ENCODE measurements at regions not wholly inside any gene's neighbourhood (a gene's known extent, or its start where the extent isn't known, plus 50 kb on each side); places are given as distances from the start of the nearest gene placed in this dataset.

DNA sequence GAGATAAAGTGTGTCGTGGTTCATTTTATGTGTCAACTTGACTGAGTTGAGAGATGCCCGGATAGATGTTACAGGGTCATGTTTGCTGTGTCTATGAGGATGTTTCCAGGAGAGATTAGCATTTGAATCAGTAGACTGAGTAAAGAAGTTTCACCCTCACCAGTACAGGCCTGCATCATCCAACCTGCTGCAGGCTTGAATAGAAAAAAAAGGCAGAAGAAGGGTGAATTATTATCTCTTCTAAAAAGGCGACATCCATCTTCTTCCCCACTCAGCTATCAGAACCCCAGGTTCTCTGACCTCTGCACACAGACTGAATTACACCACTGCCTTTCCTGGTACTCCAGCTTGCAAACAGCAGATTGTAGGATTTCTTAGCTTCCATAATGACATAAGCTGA, 1293.7 kb upstream of the FLRT2 start:
- intact Hi-C loops (cut with DNase I; ENCODE audit: low total_unique reads) = no loop called here
- 87% methylated on average over 3 of the region's 3 CpGs for WGBS, 2 donors

DNA sequence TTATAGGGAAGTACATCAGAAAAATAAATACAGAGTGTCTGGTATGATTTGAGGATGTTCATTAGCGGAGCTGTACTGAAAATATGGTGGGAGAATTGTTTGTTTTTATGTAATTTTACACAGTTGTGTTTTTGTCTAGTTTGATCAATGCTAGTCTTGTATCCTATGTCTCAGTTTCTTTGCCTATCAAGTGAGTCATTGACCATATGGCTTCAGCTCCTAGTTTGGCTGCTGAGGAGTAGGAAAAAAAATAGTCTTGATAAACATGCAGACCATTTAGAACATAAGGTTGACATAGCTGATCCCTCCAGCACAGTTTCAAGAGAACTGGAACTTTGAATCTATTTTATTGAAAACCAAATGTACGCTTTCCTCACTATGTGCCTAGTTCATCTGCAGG, 1292.1 kb upstream of the FLRT2 start:
- TF ChIP-seq, protein P1, sequence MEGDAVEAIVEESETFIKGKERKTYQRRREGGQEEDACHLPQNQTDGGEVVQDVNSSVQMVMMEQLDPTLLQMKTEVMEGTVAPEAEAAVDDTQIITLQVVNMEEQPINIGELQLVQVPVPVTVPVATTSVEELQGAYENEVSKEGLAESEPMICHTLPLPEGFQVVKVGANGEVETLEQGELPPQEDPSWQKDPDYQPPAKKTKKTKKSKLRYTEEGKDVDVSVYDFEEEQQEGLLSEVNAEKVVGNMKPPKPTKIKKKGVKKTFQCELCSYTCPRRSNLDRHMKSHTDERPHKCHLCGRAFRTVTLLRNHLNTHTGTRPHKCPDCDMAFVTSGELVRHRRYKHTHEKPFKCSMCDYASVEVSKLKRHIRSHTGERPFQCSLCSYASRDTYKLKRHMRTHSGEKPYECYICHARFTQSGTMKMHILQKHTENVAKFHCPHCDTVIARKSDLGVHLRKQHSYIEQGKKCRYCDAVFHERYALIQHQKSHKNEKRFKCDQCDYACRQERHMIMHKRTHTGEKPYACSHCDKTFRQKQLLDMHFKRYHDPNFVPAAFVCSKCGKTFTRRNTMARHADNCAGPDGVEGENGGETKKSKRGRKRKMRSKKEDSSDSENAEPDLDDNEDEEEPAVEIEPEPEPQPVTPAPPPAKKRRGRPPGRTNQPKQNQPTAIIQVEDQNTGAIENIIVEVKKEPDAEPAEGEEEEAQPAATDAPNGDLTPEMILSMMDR (IDR thresholded peaks at IDR 0.05) = no peak
- TF ChIP-seq POLR2A (IDR thresholded peaks at IDR 0.05) = no peak
- H3K4me3 ChIP-seq (ENCODE audit: low read depth, poor library complexity, severe bottlenecking) = no peak overlapping the region
- DNase-seq (ENCODE audit: low spot score in 2 of 2) = no peak
- WGBS, 2 donors = 84 to 86% methylated on average over 2 of the region's 2 CpGs
- intact Hi-C loops (cut with DNase I; ENCODE audit: low total_unique reads) = no loop called here

More for the DNA sequence above, 1293.7 kb upstream of the FLRT2 start:
- DNase-seq (ENCODE audit: low spot score in 2 of 2) = no peak
- TF ChIP-seq, protein P1 (IDR thresholded peaks at IDR 0.05) = no peak
- TF ChIP-seq POLR2A (IDR thresholded peaks at IDR 0.05) = no peak
- H3K4me3 ChIP-seq (ENCODE audit: low read depth, poor library complexity, severe bottlenecking) = no peak overlapping the region

DNA sequence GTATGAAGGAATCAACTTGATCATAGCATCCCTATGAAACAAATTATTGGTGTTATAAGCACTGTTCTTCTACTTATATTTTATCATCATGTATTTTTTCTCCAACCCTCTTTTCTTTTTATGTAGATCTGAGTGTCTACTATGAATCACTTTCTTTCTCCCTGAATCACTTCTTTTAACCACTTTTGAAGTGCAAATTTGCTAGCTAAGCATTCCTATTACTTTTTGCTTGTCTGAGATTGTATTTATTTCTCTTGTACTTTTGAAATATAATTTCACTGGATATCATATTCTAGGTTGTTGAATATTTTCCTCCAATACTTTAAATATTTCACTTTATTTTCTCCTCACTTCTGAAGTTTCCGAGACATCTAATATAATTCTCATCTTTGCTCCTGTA, 1282.3 kb upstream of the FLRT2 start:
- DNase-seq (ENCODE audit: low spot score in 2 of 2) = no peak
- no peak overlapping the region for H3K4me3 ChIP-seq (ENCODE audit: low read depth, poor library complexity, severe bottlenecking)
- intact Hi-C loops (cut with DNase I; ENCODE audit: low total_unique reads) = no loop called here
- WGBS, 2 donors = 98 to 100% methylated on average over 1 of the region's 1 CpG
- no peak for TF ChIP-seq POLR2A (IDR thresholded peaks at IDR 0.05)
- TF ChIP-seq, protein P1 (IDR thresholded peaks at IDR 0.05) = no peak

DNA sequence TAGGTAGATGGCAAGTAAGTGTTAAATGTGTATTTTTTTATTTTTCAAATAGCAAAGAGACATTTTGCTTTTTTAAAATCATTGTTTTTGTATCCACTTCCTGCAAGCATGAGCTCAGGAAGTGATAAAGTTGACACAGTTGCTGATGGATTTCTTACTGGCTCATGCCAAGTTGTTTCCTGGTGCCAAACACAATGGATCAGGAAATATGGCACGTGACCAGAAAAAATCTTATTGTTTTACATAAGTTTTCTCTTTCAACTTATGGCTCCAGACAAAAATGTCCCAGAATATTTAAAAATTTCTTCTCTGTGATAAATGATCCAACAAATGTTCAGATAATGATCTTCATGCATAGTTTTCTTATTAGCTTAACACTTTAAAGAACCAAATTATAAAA, 1279.1 kb upstream of the FLRT2 start:
- no peak for DNase-seq (ENCODE audit: low spot score in 2 of 2)
- H3K4me3 ChIP-seq (ENCODE audit: low read depth, poor library complexity, severe bottlenecking) = no peak overlapping the region
- 13 to 24% methylated on average over 1 of the region's 1 CpG for WGBS, 2 donors

DNA sequence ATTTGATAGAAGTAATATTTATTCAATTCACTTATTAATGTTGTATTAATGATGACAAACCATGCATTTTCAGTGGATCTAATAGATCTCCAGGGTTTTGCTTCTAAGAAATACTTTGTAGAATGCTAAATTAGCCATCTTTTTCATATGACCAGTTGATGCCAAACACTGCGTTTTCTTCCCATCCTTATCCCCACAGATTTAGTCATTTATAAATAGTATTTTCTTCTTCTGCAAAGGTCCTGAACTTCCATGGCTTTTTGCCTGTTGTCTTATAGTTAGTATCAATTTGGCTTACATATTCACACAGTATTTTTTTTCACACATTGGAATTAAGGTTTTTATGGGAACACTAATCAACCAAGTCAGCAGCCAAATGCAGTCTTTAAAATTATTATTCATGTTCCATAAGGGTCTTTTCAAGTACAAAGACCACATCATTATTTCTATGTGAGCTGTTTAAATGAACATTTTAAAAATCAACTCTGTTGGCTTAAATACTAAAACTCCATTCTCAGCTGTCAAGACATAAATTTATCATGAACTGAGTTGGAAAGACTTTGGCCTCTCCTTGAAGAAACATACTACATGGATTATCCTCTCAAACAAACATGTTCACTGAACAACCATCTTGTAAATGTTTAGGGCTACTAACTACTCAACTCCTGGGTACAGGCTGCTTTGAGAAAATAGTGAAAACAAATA, 1278.4 kb upstream of the FLRT2 start:
- no peak overlapping the region for H3K4me3 ChIP-seq (ENCODE audit: low read depth, poor library complexity, severe bottlenecking)
- DNase-seq (ENCODE audit: low spot score in 2 of 2) = no peak
- intact Hi-C loops (cut with DNase I; ENCODE audit: low total_unique reads) = no loop called here
- TF ChIP-seq, protein P1 (IDR thresholded peaks at IDR 0.05) = no peak
- TF ChIP-seq POLR2A (IDR thresholded peaks at IDR 0.05) = no peak
- WGBS, 2 donors = 45 to 60% methylated on average over 1 of the region's 1 CpG

More for the DNA sequence above, 1279.1 kb upstream of the FLRT2 start:
- intact Hi-C loops (cut with DNase I; ENCODE audit: low total_unique reads) = no loop called here
- TF ChIP-seq, protein P1 (IDR thresholded peaks at IDR 0.05) = no peak
- TF ChIP-seq POLR2A (IDR thresholded peaks at IDR 0.05) = no peak

DNA sequence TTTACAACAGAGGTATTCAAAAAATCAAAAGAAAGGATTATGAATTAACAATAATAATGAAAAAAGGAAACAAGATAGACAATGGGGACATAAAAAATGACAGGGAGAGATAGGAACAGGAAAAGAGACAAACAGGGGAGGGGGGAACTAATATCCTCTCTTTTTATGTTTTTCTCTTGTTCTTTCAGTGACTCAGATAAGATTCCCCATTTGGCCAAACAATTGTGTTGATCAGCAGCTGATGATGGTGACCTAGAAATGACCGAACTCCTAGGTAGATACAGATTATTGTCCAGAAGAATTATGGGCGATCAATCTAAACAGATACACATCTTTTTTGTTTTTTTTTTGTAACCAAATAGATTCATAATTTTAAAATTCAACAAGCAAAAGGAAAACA, 1277.2 kb upstream of the FLRT2 start:
- no peak overlapping the region for H3K4me3 ChIP-seq (ENCODE audit: low read depth, poor library complexity, severe bottlenecking)
- intact Hi-C loops (cut with DNase I; ENCODE audit: low total_unique reads) = no loop called here
- no peak for TF ChIP-seq POLR2A (IDR thresholded peaks at IDR 0.05)
- TF ChIP-seq, protein P1 (IDR thresholded peaks at IDR 0.05) = no peak
- WGBS, 2 donors = 90 to 92% methylated on average over 2 of the region's 2 CpGs
- no peak for DNase-seq (ENCODE audit: low spot score in 2 of 2)
